Amniotic epithelial cell (primary cell): ENCODE measurements at regions not wholly inside any gene's neighbourhood (a gene's known extent, or its start where the extent isn't known, plus 50 kb on each side); places are given as distances from the start of the nearest gene placed in this dataset.

Experiments
- DNase-seq: peaks from one replicate; pipeline ENCODE4 v3.0.0-alpha.2; 2010; ENCODE audit warnings: low read depth

- no peak for DNase-seq
Observed at GRCh38 chr3:194995334-194995733, 275.6 kb downstream of the XXYLT1 start.

- no peak for DNase-seq
Observed at GRCh38 chr3:194995922-194996321, 275.0 kb downstream of the XXYLT1 start.

GRCh38 chr3:194996746-194997145 is 274.2 kb downstream of the XXYLT1 start:
- DNase-seq = no peak

- no peak for DNase-seq
Observed at GRCh38 chr3:194998417-194998816, 272.5 kb downstream of the XXYLT1 start.

GRCh38 chr3:194998948-194999347 is 272.0 kb downstream of the XXYLT1 start:
- DNase-seq = no peak

- no peak for DNase-seq
Observed at GRCh38 chr3:194999491-194999890, 271.5 kb downstream of the XXYLT1 start.

GRCh38 chr3:195001261-195001660 is 269.7 kb downstream of the XXYLT1 start:
- DNase-seq = no peak

- DNase-seq = peak; percentile 34
Observed at GRCh38 chr3:195001961-195002861, 268.7 kb downstream of the XXYLT1 start.

- no peak for DNase-seq
Observed at GRCh38 chr3:195003006-195003892, 267.7 kb downstream of the XXYLT1 start.

- no peak for DNase-seq
Observed at GRCh38 chr3:195003893-195004289, 267.1 kb downstream of the XXYLT1 start.

- no peak for DNase-seq
Observed at GRCh38 chr3:195004512-195005250, 266.3 kb downstream of the XXYLT1 start.

- DNase-seq = no peak
Observed at GRCh38 chr3:195005251-195005620, 265.7 kb downstream of the XXYLT1 start.

GRCh38 chr3:195005759-195006510 is 265.0 kb downstream of the XXYLT1 start:
- no peak for DNase-seq

GRCh38 chr3:195007151-195007550 is 263.8 kb downstream of the XXYLT1 start:
- no peak for DNase-seq

- no peak for DNase-seq
Observed at GRCh38 chr3:195007766-195008165, 263.2 kb downstream of the XXYLT1 start.

- DNase-seq = no peak
Observed at GRCh38 chr3:195008816-195009215, 262.1 kb downstream of the XXYLT1 start.

- no peak for DNase-seq
Observed at GRCh38 chr3:195009616-195010015, 261.3 kb downstream of the XXYLT1 start.

GRCh38 chr3:195010551-195011100 is 260.3 kb downstream of the XXYLT1 start:
- DNase-seq = no peak

- DNase-seq = no peak
Observed at GRCh38 chr3:195011231-195011834, 259.6 kb downstream of the XXYLT1 start.

GRCh38 chr3:195012100-195012499 is 258.9 kb downstream of the XXYLT1 start:
- no peak for DNase-seq

- no peak for DNase-seq
Observed at GRCh38 chr3:195012571-195012970, 258.4 kb downstream of the XXYLT1 start.
